Activated CD8-positive, alpha-beta memory T cell treated with anti-CD3 and anti-CD28 coated beads, Interleukin-2, amount 50 U/mL, for 24 hours (primary cell): ENCODE measurements at regions not wholly inside any gene's neighbourhood (a gene's known extent, or its start where the extent isn't known, plus 50 kb on each side); places are given as distances from the start of the nearest gene placed in this dataset.
"Not testable (repeated sequence)": the region's sequence is repeated elsewhere in the genome, so short reads cannot be mapped to it uniquely, and the experiment has no call there.

Source experiments
- DNase-seq: peaks from one replicate; pipeline ENCODE4 v3.0.0-alpha.2; 2020; ENCODE audit errors: extremely low read depth

DNA sequence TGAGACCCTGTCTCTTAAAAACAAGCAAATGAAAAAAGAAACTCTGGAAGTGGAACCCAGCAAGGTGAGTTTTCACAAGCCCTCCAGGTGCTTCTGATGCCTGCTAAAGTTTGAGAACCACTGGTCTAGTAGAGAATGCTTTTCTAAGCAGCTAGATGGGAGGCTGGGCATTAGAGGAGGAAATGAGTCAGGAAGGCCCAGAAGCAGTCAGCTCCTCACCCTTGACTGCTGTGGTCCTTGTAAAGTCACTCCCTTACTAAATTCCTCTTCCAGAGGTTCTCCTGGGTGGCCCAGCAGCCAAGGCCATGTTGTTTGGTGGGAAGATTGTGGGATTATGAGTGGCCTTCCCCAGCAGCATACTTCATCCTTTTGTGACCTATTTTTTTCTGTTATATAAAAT lies 52.0 kb upstream of the FYN start:
- DNase-seq = no peak

DNA sequence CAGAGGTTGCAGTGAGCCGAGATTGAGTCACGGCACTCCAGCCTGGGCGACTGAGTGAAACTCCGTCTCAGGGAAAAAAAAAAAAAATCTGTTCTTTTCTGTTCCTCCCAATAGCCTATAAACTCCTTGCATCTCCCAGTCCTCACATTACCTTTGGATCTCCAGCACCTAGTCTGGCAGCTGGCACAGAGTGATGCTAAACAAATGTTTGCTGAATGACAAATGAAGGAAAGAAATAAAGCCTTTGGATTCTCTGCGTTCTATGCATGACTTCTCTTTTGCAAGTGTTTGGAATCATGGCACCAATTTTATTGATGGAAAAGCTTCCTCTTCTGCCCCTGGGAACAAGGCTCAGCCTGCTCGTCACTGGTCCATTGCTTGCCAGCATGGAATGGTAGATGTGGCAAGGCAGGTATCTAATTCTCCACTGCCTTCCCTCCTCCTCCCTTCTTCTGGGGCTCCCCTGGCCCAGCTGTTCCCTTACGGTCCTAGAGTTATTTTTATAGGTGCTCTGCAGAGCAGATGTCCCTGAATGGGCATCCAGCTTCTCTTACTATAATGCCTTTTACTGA lies 53.6 kb upstream of the FYN start:
- no peak for DNase-seq

DNA sequence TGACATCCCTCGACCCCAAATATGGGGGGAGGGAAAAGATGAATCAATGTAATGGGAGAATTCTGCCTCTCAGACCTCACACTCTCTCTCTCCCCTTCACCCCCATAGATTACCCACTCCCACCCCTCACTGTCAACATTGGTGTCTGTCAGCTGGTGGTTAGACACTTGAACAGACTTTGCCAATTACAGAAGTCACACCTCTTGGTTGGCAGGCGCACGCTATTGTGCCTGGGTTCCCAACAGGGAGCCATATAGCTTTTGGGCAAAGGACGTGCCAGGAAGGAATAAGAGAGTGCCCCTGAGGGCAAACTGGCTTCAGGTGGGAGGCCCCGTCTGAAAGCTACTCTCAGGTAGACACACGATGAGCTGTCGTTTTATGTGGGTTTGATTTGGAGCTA lies 54.1 kb upstream of the FYN start:
- no peak for DNase-seq

DNA sequence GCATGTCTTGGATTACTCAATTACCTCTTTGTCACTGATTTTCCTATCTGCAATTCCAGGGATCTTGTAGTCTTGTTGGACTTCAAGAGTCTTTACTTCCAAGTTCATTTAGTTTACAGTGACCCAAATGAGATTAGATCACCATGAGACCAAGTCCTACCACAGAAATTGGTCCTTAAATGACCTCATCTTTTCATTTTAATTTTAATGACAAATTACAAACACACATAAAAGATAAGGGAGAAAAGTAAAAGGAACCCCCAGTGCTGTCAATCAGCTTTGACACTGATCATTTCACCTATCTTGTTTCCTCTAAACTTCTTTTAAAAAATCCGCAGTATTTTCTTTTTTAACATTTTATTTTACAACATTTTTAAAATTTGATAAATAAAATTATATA lies 54.9 kb upstream of the FYN start:
- no peak for DNase-seq

DNA sequence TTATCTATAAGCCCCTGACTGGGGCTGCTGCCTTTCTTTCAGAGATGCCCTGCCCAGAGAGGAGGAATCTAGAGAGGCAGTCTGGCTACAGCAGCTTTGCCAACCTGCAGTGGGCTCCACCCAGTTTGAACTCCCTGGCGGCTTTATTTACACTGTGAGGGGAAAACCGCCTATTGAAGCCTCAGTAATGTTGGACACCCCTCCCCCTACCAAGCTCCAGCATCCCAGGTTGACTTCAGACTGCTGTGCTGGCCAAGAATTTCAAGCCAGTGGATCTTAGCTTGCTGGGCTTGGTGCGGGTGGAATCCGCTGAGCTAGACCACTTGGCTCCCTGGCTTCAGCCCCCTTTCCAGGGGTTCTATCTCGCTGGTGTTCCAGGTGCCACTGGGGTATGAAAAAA lies 61.4 kb upstream of the FYN start:
- DNase-seq = not testable (repeated sequence)

DNA sequence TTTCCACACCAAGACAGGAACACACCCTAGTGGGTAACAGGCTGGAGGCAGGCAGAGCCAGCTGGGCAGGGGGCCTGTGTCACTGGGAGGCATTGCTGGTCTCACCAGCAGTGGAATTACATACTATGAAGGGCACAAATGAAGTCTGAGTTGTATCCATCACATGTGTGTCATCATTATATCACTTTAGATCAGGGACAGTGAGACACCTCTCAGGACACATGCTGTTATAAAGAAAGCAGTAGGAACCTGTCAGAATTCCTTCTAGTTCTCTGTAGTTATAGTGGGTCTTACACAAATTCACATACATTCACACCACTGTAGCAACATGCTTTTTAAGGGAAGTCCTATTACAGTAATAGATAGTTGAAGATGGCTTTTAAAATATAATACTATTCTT lies 63.5 kb upstream of the FYN start:
- no peak for DNase-seq

DNA sequence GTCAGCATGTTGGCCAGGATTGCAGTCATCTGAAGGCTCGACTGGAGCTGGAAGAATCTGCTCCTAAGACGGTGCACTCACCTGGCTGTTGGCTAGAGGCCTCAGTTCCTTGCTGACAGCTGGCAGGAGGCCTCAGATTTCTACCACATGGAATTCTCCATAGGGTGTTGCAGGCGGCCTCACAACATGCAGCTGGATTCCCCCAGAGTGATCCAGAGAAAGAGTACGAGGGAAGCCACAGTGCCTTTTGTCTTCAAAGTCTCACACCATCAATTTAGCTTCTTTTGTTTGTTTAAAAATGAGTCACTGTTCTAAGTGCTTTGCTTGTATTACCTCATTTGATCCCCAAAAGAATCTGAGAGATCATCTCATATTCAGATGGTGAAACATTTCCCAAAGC lies 65.5 kb upstream of the FYN start:
- no peak for DNase-seq

DNA sequence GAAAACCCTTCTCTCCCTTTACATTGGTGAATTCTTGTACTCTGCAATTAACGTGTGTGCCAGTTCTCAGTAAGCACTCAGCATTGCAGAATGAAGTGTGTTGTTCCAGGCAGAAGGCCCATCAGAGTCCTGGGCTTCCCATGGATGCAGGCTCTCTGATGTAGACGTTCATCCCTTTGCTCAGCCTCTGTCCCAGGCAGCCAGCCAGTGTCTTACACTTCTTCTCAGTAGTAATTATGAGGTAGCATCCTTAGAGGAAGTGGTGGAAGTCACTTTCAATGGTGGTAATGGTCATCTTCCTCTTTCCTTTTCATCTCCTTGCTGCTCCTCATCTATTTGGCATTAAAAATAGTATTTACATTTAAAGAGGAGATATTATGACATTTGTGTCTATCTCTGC lies 66.7 kb upstream of the FYN start:
- DNase-seq = no peak

DNA sequence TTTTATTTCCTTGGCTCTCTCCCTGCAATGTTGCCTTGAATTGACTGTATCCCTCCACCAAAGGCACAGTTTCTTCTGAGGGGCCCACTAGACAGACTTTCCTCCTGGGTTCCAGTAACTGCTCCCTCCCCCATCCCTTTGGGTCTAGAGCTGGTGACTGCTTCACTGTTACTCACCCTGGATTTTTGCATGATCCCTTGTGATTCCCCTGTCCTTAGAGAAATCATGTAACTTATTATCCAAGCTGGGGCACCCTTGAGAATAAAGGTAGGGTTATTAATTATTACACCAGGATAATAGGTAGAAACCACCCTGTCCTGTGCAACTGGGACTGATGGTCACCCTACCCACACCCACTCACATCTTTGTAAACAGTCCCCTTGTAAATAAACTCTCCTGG lies 67.5 kb upstream of the FYN start:
- no peak for DNase-seq

DNA sequence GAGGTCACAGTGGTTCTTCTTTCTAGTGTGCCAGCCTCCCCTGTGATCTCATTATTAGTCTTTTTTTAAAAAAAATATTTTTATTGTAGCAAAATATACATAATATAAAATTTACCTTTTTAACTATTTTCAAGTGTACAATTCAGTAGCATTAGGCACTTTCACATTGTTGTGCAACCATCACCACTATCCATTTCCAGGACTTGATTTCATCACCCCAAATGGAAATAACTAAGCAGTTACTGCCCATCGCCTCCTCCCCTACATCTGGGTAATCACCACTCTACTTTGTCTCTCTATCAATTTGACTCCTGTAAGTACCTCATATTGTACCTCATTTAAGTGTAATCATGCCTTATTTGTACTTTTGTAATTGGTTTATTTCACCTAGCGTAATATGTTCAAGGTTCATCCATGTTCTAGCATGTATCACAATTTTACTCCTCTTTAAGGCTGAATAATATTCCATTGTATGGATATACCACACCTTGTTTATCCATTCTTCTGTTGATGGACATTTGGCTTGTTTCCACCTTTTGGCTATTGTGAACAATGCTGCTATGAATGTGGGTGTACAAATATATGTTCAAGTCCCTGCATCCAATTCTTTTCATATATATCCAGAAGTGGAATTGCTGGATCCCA lies 68.6 kb upstream of the FYN start:
- no peak for DNase-seq

DNA sequence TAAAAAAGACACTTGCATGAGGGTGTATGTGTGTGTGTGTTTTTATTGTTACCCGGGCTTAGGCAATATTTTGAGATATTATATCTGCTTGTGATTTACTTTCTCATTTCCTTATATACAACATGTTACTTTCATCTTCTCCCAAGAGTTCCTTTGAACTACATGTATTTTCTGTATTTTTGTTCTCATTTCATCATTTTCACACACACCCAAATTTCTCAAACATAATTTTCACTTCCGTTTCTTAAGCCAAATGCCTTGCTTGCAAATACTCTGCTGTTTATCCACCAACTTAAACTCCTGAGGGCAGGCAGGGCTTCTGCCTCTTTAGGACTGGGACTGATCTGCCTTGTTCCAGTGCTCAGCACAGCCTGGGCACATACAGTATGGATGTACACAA lies 69.3 kb upstream of the FYN start:
- DNase-seq = no peak

DNA sequence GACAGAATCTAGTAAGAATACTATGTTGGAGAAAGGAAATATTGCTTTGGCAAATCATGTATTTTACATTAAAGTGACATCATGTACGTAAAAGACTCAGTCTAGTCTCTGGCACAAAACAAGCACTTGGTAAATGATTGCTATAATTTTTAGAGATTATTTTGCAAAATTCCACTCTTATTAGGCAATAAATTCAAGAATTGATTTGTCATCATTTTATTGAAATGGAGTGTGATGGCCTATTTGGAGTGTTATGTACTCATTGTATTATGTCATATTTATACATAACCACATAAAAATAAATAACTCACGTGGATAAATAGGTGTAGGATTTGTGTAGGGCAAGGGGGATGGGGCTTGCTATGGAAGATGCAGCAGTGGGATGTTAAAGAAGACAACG lies 70.0 kb upstream of the FYN start:
- no peak for DNase-seq

DNA sequence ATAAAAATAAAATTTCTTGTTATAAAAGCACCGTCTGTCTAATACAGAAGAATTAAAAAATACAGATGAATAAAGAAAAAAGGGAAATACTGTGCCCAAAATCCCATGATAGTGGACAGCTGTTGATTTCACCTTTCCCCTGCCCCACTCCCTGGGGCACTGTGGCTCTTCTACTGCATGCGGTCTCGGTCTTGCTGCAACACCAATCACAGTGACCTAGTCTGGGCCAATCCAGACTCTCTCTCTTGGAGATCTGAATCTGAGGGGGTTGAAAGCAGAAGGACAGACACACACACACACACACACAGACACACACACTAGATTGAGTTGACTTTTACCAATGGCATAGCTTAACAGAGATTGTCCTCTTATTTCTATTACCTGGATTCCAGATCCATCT lies 70.5 kb upstream of the FYN start:
- DNase-seq = no peak

DNA sequence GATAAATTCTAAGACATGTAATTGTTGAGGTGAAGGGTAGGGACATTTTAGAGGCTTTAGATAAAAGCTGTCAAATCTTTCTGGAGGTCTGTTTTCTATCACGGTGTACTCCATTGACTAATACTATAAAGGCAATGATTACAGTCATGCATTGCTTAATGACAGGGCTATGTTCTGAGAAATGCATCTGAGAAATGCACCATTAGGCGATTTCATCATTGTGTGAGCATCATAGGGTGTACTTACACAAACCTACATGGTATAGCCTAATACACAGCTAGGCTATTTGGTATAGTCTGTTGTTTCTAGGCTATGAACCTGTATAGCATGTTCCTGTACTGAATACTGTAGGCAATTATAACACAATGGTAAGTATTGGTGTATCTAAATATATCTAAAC lies 71.3 kb upstream of the FYN start:
- no peak for DNase-seq

DNA sequence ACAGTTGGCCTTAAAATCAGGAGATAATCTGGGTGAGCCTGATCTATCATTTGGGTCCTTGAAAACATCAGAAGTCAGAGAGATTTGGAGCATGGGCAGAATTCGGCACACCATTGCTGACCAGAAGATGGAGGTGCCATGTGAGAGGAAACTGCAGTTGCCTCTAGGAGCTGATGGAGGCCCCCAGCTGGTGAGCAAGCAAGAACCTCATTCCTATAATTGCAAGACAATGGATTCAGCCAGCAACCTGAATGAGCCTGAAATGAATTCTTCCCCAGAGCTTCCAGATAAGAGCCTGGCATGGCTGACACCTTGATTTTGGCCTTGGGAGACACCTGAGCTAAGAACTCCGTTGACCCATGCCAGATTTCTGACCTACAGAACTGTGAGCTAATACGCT lies 76.3 kb upstream of the FYN start:
- no peak for DNase-seq

DNA sequence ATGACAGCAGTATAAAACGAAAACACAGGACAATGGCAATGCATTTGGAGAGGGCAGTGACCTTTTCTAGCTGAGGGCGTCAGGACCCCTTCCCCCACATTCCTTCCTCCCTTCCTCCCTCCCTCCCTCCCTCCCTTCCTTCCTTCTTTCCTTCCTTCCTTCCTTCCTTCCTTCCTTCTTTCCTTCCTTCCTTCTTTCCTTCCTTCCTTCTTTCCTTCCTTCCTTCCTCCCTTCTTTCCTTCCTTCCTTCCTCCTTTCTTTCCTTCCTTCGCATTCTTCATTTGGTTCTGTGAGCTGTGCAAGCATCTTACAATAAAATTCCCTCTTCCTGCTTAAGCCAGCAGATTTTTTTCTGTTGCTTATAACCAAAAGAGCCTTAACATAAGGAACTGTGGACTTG lies 76.7 kb upstream of the FYN start:
- DNase-seq = not testable (repeated sequence)

DNA sequence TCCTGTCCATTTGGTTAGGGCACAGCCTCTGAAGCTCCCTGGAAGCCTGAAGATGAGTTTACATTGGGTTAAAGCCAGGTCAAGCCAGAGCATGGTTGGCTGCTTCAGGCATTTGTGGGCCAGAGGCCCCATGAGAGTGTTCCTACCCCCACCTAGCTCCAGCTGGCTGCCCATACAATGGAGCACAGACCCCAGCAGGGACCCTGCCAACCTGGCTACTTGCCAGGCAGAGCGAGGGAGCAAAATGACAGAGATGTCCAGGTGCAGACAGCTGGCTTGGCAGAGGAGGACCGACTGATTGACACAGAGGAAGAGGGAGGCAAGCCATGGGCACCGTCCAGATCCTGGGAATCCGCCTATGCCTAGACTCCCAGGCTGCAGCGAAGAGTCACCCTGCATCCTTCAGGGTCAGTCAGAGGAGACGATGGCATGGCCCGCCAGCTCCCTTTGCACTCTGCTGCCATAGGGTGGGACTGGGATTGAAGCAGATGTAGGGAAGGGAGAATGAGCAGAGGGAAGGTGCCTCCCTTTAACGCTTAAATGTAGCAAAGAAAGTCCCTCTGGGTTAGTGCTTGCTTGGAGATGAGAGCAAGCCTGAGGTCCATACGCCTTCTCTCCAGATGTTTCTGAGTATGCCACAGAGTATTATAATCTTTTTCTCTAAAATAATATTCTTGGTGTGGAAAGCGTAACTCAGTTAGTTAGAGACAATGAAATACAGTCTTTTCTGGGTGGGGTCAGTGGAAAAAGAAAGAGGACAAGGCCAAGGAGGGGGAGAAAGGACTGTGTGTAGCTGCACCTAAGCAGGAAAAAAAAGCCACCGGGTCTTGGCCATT lies 77.6 kb upstream of the FYN start:
- no peak for DNase-seq

DNA sequence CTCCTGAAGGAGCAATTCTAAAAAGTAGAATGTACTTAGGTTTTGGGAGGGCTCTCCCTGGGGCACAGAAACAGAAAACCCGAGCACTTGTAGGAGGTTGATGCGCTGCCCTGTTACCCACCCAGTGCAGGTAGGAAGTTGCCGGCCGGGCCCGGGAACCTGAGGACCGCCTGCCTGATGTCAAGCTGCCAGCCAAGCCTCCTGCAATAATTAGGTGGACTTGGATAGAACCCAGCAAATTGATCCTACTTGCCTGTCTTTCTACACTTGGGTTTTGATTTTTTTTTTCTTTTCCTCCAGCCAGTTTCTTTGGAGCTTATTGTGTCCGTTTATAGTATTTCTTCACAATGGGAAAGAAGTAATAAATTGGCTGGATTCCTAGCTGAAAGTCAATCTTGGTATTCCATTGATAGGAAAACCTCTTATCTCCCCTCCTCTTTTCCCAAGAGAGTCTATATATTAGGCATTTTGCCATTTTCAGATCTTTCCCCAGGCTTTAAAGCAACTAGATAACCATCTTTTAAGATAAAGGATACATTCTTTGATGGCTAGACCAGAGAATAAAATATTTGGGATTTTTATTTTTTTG lies 78.3 kb upstream of the FYN start:
- DNase-seq = no peak

DNA sequence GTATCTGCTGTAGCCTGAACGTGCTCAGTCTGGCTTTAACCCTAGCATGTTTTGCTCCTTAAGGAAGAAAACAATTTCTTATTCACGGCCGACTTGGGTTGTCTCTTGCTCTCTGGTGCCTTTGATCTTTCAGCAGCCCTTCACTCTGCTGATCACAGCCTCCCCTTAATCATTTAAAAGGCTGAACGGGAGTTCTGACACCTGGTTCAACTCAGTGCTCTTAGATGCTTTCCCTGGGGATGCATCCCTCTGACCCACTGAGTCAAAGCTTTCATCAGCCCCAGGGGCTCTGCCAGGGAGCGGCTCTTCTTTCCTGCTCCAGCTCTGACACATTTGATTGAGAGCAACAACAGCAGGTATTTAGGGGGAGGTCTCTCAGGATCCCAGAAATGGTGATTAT lies 79.0 kb upstream of the FYN start:
- DNase-seq = no peak

DNA sequence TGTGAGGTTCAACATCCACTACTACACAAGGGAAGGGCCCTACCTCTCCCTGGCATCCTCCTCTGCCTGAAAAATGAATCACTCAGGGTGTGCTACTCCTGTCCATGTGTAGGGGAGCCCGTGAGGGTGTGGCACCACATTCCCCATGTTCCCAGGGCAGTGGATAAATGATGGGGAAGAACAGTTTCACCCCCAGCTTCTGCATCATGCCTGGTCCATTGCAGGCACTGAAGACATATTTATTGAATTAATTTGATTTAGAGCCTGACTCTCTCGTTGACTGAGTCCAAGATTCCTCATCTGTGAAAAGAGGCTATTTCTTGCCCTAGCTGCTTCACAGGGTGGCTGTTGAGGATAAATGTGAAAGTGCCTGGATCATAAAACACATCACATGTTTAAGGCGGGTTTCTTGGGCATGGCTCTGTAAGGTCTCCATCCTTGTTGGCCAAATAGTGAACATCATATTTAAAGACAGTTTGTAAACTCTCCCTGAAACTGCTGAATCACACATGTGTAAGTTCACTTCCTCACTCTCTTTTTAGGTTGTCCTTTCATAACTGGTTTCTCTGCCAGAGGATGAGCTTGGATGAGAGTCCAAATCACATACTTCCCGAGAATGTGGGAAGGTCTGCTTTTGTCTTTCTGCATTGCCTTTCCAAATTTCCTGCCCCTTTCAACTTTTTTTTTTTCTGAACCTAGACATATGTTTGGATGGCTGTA lies 79.7 kb upstream of the FYN start:
- DNase-seq = no peak

DNA sequence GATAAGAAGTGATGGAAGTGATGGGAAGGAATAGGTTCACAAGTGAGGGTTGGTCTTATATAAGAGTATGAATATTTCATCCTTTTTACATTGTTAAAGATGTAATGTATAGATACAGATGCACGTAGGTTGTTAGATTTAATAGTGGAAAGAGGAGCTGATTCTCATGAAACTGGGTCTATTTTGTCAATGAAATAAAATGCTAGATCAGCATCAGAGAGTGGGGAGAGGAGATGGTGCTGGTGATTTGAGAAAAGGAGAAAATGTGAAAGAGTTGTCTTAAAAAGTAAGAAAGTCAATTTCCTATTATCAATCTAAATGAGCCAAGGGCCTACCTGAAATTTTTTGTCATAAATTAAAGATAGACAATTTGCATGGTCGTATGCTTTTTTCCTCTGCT lies 82.8 kb upstream of the FYN start:
- no peak for DNase-seq

DNA sequence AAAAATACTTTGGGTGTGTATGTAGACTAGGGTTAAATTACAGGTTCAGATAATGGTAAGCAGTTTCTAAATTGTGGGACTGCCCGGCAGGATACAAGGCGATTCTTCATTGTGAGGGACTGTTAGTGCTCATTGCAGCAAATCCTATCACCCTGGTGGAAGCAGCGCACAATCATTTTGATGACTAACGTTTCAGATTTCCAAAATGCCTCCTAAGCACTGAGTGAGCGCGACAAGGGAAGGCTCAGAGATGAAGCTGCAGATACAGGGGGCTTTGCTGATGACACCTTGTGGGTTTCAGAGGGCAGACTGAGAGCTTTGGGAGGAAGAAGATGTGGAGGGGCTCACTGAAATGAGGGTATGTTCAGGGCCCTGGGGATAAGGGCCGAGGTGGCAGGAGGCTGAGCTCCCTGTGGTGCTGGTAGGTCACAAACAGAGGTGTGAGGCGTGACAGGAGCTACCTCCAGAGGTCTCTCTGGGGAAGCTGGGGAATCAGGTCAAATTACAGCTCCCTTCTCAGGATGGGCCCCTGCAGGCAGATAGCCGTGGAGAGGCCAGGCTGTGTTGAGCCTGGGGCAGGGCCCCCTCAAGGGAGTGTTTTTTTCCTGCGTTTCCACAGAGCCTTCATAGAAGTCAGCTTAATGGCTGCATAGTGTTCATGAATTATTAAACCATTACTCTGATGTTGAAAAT lies 84.5 kb upstream of the FYN start:
- DNase-seq = no peak
